ENCODE measurements at regions not wholly inside any gene's neighbourhood (a gene's known extent, or its start where the extent isn't known, plus 50 kb on each side); places are given as distances from the start of the nearest gene placed in this dataset.
A peak's percentile ranks its signal among the peaks of the same experiment; 100 is the strongest.

DNA sequence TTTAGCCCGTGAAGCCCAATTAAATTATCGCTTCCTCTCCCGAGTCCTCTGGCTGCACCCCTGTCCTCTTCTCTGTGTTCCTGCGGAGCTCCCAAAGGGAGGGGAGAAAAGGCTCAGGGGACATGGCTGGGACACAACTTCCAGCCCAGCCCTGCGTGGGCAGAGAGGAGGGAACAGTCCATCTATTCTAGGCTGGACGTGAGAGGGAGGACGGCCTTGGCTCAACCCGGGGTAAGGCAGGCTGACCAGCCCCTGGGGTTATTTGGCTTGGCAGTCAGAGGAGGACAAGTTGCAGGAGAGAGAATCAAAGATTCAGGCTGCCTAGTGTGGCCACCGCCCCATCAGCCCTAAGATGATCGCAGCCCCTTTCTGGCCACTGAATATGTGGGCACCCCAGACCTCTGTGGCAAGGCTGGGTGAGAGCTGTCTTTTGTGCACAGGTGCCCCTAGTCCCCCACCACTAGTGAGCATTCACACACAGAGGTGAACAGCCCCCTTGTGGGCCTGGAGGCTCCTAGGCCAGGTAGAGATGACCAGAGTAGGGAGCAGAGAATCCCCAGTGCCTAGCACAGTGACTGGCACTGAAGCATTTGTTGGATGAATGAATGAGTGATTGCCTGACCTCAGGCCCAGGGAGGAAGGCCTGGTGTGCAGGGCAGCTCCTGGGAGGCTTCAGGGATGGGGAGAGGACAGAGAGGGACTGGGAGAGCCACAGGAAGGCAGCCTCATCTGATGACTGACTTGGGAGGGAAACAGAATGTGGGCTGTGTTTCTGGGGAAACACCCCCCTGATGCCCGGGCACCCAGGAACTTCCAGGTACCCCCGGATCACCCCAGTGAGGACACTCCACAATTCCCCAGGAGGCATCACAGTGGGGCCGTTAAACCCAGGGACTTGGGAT lies 133.9 kb downstream of the C9orf50 start:
- peak overlapping the region; percentile 84 to 88 for H3K9ac ChIP-seq (ENCODE audit: low read length in 2 of 2)
- peak overlapping the region in 1 of 2 donors; percentile 79 for H3K4me3 ChIP-seq (ENCODE audit: low read length in 2 of 2)
- peak overlapping the region; percentile 100 for H3K27ac ChIP-seq (ENCODE audit: low read length)
- no peaks in the 10 kb centered on the region for H3K27me3 ChIP-seq (ENCODE audit: control insufficient read depth in 1 of 2, insufficient read depth in 2 of 2, low read length in 2 of 2)
- peaks cover 84% of the 10 kb centered on the region for H3K4me1 ChIP-seq (ENCODE audit: control insufficient read depth, insufficient read depth, low read length)
- H3K9me3 ChIP-seq (ENCODE audit: control insufficient read depth in 2 of 2, low read length in 2 of 2) = no peaks in the 10 kb centered on the region
- H3K36me3 ChIP-seq (ENCODE audit: control insufficient read depth in 2 of 2, insufficient read depth in 2 of 2, low read length in 2 of 2) = no peaks in the 10 kb centered on the region

GRCh38 chr9:129485145-129485774 lies 135.6 kb downstream of the C9orf50 start:
- Histone ChIP-seq H3K4me1 (ENCODE audit: control insufficient read depth, insufficient read depth, low read length) (peaks cover 87% of the 10 kb centered on the region), H3K9ac (ENCODE audit: low read length in 2 of 2) (peak overlapping the region; percentile 2 to 88), H3K27me3 (ENCODE audit: control insufficient read depth in 1 of 2, insufficient read depth in 2 of 2, low read length in 2 of 2) (no peaks in the 10 kb centered on the region), H3K4me3 (ENCODE audit: low read length in 2 of 2) (no peak overlapping the region), H3K9me3 (ENCODE audit: control insufficient read depth in 2 of 2, low read length in 2 of 2) (no peaks in the 10 kb centered on the region), H3K27ac (ENCODE audit: low read length) (peak overlapping the region; percentile 100), H3K36me3 (ENCODE audit: control insufficient read depth in 2 of 2, insufficient read depth in 2 of 2, low read length in 2 of 2) (no peaks in the 10 kb centered on the region)

GRCh38 chr9:129484352-129485000 lies 136.4 kb downstream of the C9orf50 start:
- Histone ChIP-seq H3K36me3 (ENCODE audit: control insufficient read depth in 2 of 2, insufficient read depth in 2 of 2, low read length in 2 of 2) (no peaks in the 10 kb centered on the region), H3K27me3 (ENCODE audit: control insufficient read depth in 1 of 2, insufficient read depth in 2 of 2, low read length in 2 of 2) (no peaks in the 10 kb centered on the region), H3K27ac (ENCODE audit: low read length) (peak overlapping the region; percentile 100), H3K4me1 (ENCODE audit: control insufficient read depth, insufficient read depth, low read length) (peaks cover 84% of the 10 kb centered on the region), H3K9me3 (ENCODE audit: control insufficient read depth in 2 of 2, low read length in 2 of 2) (no peaks in the 10 kb centered on the region), H3K9ac (ENCODE audit: low read length in 2 of 2) (peak overlapping the region; percentile 94), H3K4me3 (ENCODE audit: low read length in 2 of 2) (peak overlapping the region; percentile 58 to 69)

DNA sequence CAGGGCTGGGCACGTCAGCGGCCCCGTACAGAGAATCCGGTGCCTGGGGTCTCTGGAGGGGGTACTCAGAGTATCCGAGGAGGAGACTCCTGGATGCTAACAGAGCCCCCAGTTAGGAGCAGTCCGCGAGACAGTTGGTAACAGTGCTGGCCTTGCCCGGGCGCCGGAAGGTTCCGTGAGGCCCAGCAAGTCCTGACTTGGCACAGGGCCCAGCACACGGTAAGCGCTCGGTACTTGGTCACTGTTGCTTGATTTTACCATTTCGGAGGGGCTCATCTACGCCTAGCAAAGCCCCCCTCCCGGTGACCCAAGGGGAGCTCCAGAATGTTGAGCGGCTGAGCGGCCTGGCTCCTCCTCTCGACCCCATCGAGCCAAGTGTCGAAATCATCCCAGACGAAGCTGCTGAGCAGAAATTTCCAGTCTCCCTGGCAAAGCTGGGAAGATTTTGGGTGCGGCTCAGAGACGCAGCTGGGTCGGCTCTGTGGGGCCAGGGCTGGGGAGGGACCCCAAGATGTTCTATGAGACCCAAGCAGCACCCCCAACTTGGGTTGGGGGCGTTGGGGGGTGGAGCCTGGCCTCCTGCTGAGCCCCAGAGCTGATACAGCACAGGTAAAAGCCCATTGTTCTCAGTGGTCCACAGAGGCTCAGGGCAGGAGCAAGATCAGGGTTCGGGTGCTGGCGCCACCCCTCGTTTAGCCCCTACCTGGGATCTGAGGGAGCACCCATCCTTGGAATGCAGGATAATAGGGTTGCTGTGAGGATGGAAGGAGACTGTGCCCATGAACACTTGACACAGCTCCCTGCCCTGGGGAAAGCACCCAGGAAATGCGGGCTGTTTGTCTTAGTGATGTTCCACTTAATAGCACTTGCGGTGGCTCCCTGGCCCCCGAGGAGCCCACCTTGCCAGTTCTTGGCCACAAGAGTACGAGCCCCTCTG lies 137.2 kb downstream of the C9orf50 start:
- H3K9me3 ChIP-seq (ENCODE audit: control insufficient read depth in 2 of 2, low read length in 2 of 2) = no peaks in the 10 kb centered on the region
- H3K27me3 ChIP-seq (ENCODE audit: control insufficient read depth in 1 of 2, insufficient read depth in 2 of 2, low read length in 2 of 2) = no peaks in the 10 kb centered on the region

GRCh38 chr9:129482521-129483414 lies 138.1 kb downstream of the C9orf50 start:
- Histone ChIP-seq H3K4me1 (ENCODE audit: control insufficient read depth, insufficient read depth, low read length) (peaks cover 76% of the 10 kb centered on the region), H3K36me3 (ENCODE audit: control insufficient read depth in 2 of 2, insufficient read depth in 2 of 2, low read length in 2 of 2) (no peaks in the 10 kb centered on the region), H3K9ac (ENCODE audit: low read length in 2 of 2) (peak overlapping the region; percentile 94), H3K9me3 (ENCODE audit: control insufficient read depth in 2 of 2, low read length in 2 of 2) (no peaks in the 10 kb centered on the region), H3K27me3 (ENCODE audit: control insufficient read depth in 1 of 2, insufficient read depth in 2 of 2, low read length in 2 of 2) (no peaks in the 10 kb centered on the region), H3K27ac (ENCODE audit: low read length) (peak overlapping the region; percentile 100), H3K4me3 (ENCODE audit: low read length in 2 of 2) (peak overlapping the region; percentile 58 to 69)

More for the DNA sequence above, 137.2 kb downstream of the C9orf50 start:
- Histone ChIP-seq H3K9ac (ENCODE audit: low read length in 2 of 2) (peak overlapping the region; percentile 94), H3K36me3 (ENCODE audit: control insufficient read depth in 2 of 2, insufficient read depth in 2 of 2, low read length in 2 of 2) (no peaks in the 10 kb centered on the region), H3K4me3 (ENCODE audit: low read length in 2 of 2) (peak overlapping the region; percentile 58 to 69), H3K4me1 (ENCODE audit: control insufficient read depth, insufficient read depth, low read length) (peaks cover 82% of the 10 kb centered on the region), H3K27ac (ENCODE audit: low read length) (peak overlapping the region; percentile 100)

GRCh38 chr9:129481810-129482511 lies 138.9 kb downstream of the C9orf50 start:
- Histone ChIP-seq H3K27ac (ENCODE audit: low read length) (peak overlapping the region; percentile 100), H3K36me3 (ENCODE audit: control insufficient read depth in 2 of 2, insufficient read depth in 2 of 2, low read length in 2 of 2) (no peaks in the 10 kb centered on the region), H3K9me3 (ENCODE audit: control insufficient read depth in 2 of 2, low read length in 2 of 2) (no peaks in the 10 kb centered on the region), H3K9ac (ENCODE audit: low read length in 2 of 2) (peak overlapping the region; percentile 85 to 92), H3K27me3 (ENCODE audit: control insufficient read depth in 1 of 2, insufficient read depth in 2 of 2, low read length in 2 of 2) (no peaks in the 10 kb centered on the region), H3K4me3 (ENCODE audit: low read length in 2 of 2) (peak overlapping the region; percentile 34 to 67), H3K4me1 (ENCODE audit: control insufficient read depth, insufficient read depth, low read length) (peaks cover 68% of the 10 kb centered on the region)

GRCh38 chr9:129481424-129481809 lies 139.5 kb downstream of the C9orf50 start:
- H3K27me3 ChIP-seq (ENCODE audit: control insufficient read depth in 1 of 2, insufficient read depth in 2 of 2, low read length in 2 of 2) = no peaks in the 10 kb centered on the region
- H3K4me1 ChIP-seq (ENCODE audit: control insufficient read depth, insufficient read depth, low read length) = peaks cover 63% of the 10 kb centered on the region
- peak overlapping the region; percentile 85 to 92 for H3K9ac ChIP-seq (ENCODE audit: low read length in 2 of 2)
- no peaks in the 10 kb centered on the region for H3K36me3 ChIP-seq (ENCODE audit: control insufficient read depth in 2 of 2, insufficient read depth in 2 of 2, low read length in 2 of 2)
- peak overlapping the region; percentile 100 for H3K27ac ChIP-seq (ENCODE audit: low read length)
- peak overlapping the region; percentile 34 to 67 for H3K4me3 ChIP-seq (ENCODE audit: low read length in 2 of 2)
- no peaks in the 10 kb centered on the region for H3K9me3 ChIP-seq (ENCODE audit: control insufficient read depth in 2 of 2, low read length in 2 of 2)

- Histone ChIP-seq H3K9ac (ENCODE audit: low read length in 2 of 2) (peak overlapping the region; percentile 14 to 62), H3K4me1 (ENCODE audit: control insufficient read depth, insufficient read depth, low read length) (peaks cover 56% of the 10 kb centered on the region), H3K27me3 (ENCODE audit: control insufficient read depth in 1 of 2, insufficient read depth in 2 of 2, low read length in 2 of 2) (no peaks in the 10 kb centered on the region)
These were observed 140.2 kb downstream of the C9orf50 start for GRCh38 chr9:129480745-129481144.

GRCh38 chr9:129480227-129480626 lies 140.7 kb downstream of the C9orf50 start:
- Histone ChIP-seq H3K27ac (ENCODE audit: low read length) (peak overlapping the region; percentile 100), H3K36me3 (ENCODE audit: control insufficient read depth in 2 of 2, insufficient read depth in 2 of 2, low read length in 2 of 2) (no peaks in the 10 kb centered on the region), H3K9ac (ENCODE audit: low read length in 2 of 2) (peak overlapping the region; percentile 14 to 62), H3K4me1 (ENCODE audit: control insufficient read depth, insufficient read depth, low read length) (peaks cover 51% of the 10 kb centered on the region), H3K27me3 (ENCODE audit: control insufficient read depth in 1 of 2, insufficient read depth in 2 of 2, low read length in 2 of 2) (no peaks in the 10 kb centered on the region), H3K4me3 (ENCODE audit: low read length in 2 of 2) (no peak overlapping the region), H3K9me3 (ENCODE audit: control insufficient read depth in 2 of 2, low read length in 2 of 2) (no peaks in the 10 kb centered on the region)

More at GRCh38 chr9:129480745-129481144, 140.2 kb downstream of the C9orf50 start:
- Histone ChIP-seq H3K4me3 (ENCODE audit: low read length in 2 of 2) (no peak overlapping the region), H3K27ac (ENCODE audit: low read length) (peak overlapping the region; percentile 100), H3K36me3 (ENCODE audit: control insufficient read depth in 2 of 2, insufficient read depth in 2 of 2, low read length in 2 of 2) (no peaks in the 10 kb centered on the region), H3K9me3 (ENCODE audit: control insufficient read depth in 2 of 2, low read length in 2 of 2) (no peaks in the 10 kb centered on the region)

Data from stomach smooth muscle (tissue), 2 donors.